GM13977 (cell line): ENCODE measurements at regions not wholly inside any gene's neighbourhood (a gene's known extent, or its start where the extent isn't known, plus 50 kb on each side); places are given as distances from the start of the nearest gene placed in this dataset.

Experiments used
- DNase-seq: peaks from one replicate; pipeline ENCODE4 v3.0.0; 2012; ENCODE audit warnings: low spot score
- in situ Hi-C: fragments of 300-500 bp; cut with MboI; formaldehyde crosslinking; loops from one replicate; pipeline ENCODE4 v1.12.0; 2022; ENCODE audit warnings: low sequenced_read_pairs, low pct_unique_long_range_greater_than_20kb, mixed read lengths, inconsistent platforms; ENCODE audit not compliant: unreplicated experiment
- TF ChIP-seq, protein P1 (sequence below): IDR thresholded peaks from 2 replicates; pipeline ENCODE4 v1.5.1; 2012; ENCODE audit warnings: mild to moderate bottlenecking, control low read depth; ENCODE audit not compliant: insufficient read depth; ENCODE audit errors: extremely low read depth, missing control alignments

DNA sequence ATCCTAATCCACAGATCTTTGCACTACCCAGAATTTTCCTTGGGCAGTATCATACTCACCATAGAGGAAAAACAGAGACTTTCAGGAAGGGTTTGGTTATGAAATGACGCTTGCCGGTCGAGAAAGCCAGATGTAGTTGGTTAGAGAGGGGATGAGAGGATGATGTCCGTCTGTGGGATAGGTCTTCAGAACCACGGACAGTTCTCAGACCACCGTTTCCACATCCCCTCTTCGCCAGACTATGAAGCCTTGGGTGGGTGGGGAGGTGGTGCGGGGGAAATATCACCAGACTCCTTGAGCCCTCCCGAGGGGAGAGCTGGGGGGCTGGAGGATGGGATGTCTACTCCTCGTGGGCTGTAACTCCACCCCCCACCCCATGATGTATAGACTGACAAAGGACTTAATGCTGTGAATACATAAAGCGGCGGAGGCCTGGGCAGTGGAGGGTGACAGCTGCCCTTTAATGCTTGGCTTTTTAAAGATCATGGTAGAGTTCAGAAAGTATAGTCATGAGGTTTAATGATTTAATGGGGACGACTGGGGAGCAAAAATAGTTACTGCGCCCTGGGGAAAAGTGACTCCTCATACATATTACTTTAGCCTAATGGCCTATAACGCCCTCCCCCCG, 96.6 kb downstream of the MRM1 start:
- TF ChIP-seq, protein P1, sequence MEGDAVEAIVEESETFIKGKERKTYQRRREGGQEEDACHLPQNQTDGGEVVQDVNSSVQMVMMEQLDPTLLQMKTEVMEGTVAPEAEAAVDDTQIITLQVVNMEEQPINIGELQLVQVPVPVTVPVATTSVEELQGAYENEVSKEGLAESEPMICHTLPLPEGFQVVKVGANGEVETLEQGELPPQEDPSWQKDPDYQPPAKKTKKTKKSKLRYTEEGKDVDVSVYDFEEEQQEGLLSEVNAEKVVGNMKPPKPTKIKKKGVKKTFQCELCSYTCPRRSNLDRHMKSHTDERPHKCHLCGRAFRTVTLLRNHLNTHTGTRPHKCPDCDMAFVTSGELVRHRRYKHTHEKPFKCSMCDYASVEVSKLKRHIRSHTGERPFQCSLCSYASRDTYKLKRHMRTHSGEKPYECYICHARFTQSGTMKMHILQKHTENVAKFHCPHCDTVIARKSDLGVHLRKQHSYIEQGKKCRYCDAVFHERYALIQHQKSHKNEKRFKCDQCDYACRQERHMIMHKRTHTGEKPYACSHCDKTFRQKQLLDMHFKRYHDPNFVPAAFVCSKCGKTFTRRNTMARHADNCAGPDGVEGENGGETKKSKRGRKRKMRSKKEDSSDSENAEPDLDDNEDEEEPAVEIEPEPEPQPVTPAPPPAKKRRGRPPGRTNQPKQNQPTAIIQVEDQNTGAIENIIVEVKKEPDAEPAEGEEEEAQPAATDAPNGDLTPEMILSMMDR = no peak
- in situ Hi-C loops = no loop called here
- no peak for DNase-seq

DNA sequence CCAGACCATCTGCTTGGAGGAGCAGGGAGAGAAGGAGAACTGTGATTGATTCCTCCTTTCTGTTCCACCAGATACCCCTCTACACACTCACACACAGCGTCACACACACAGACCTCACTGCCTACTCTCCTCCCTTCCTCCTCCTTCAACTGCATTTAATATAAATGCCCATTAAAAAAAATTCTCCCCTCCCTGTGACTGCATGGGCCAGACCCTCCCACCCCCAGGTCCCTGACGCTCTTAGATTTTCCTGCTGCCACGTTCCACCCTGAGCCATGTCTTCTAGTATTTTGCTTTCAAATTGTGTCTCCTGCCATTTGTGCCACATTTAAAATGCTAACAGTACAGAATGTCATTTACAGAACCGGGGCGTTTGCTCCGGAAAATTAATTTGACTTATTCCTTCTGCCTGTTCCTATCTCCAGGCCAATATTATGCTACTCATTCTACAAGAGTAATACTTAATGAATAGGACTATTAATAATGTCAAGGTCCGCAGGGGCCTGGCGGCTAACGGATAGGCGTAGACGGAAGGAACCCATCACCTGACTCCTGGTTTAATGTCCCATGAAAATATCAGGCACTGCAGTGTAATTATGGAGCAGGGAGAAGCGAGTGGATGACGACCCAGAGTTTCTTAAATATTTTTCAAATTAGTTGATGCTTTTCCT, 100.2 kb downstream of the MRM1 start:
- in situ Hi-C loops = no loop called here
- no peak for DNase-seq
- TF ChIP-seq, protein P1 = no peak

DNA sequence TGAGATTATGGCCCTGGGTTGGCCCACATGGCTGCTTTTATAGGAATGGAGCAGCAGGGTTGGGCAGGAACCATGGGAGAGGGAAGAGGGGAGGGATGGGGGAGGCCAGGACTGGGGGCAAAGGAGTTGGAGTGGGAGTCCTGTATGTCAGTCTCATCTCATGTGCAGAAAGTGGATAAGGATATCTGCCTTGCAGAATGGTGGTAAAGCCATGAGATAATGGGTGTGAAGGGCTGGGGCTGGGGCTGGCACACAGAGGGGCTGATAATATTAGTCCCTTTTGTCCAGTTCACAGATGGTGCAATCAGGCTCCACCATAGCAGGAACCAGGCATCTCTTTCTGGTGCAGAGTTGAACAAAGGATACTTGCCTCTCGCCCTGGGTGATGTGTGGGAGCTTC, 101.3 kb downstream of the MRM1 start:
- DNase-seq = no peak
- TF ChIP-seq, protein P1 = no peak
- in situ Hi-C loops = no loop called here

DNA sequence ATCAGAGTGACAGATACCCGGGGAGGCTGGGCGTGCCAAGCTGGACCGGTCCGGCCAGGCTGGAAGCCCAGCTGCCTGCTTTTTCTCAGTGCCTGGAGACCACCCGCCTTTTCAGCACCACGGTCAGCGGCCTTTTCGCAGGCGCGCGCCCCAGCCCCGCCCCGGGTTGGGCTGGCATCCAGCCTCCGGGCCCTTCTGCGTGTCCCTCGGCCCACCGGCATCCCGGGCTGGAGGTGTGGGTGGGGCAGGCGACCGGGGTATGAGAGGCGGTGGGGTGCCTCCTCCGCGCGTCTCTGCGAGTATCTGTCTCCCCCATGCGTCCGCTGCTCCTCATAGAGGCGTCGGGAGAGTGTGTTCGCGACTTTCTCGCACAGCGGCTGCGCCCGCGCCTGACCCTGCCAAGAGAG, 102.5 kb downstream of the MRM1 start:
- in situ Hi-C loops = no loop called here

DNA sequence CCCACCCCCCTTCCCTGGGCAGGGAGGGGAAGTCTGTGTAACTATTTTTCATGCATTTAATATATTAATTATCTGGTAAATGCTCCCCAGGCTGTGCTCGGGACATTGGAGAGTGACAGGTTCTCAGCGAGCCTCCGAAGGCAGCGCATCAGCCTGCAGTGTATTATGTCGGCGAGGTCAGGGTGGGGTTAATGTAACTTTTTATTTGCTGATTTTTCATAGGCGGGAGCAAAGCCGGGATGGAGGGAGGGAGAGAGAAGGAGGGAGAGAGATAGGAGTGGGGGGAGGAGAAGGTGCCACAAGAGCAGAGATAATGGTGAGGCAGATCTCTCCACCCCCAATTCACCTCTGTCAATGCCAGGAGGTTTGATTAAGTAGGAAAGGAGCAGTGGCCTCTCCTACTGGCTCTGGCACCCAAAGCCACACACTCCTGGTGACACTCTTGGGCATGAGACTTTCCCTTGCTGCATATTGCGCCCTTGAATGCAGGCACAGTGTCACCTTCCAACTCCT, 104.0 kb downstream of the MRM1 start:
- in situ Hi-C loops = no loop called here
- TF ChIP-seq, protein P1 = no peak
- DNase-seq = no peak

More for the DNA sequence above, 102.5 kb downstream of the MRM1 start:
- DNase-seq = peak; percentile 52
- TF ChIP-seq, protein P1 = no peak

DNA sequence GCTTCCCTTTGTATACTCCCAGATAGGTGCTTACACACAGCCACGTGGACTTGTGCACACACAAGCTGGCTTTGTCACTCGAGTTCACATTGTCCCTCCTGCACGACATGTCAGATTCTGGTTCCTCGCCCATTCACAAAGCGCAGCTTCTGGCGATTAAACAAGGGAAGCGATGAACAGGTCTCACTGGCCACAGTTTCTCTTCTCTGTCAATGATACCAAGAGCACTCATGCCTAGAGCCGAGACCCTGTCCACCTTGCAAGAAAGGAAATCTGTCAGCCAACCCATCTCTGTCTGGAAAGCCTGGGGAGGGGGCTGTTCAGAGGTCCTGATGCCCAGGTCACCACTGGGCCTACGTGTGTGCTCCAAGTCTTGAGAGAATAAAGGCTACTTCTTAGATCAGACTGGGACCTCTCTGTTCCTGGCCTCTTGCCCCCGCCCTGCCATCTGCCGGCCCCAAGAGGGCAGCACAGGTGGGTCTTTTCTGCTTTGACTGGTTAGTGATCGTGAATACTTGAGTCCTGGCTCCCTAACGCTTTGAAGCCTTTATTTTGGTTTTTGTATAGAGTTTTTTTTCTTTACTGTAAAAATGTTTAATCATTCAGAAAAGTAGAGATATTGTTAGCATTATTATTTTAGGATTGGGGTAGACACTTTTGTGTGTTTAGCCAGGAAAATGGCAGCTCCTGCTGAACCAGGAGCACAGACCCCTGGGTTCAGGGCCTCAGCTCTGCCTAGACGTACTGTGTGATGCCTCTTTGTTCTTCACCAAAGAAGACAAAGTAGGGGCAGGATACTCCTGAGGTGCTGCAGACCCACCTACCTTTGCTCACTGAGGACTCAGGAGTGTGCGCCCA, 104.7 kb downstream of the MRM1 start:
- in situ Hi-C loops = no loop called here
- DNase-seq = peak; percentile 79
- TF ChIP-seq, protein P1 = peak; percentile 76
